MCF 10A (cell line): ENCODE measurements at regions not wholly inside any gene's neighbourhood (a gene's known extent, or its start where the extent isn't known, plus 50 kb on each side); places are given as distances from the start of the nearest gene placed in this dataset.

Experiments used
- BruUV-seq: library from RNA; stranded (reverse); fragments of 400-500 nt; replicated peaks from 2 replicates; lab custom pipeline; 2021; lab: Mats Ljungman, UMichigan
- CTCF ChIA-PET: fragments of 300-600 bp; sonication (Branson Sonifier 250); formaldehyde crosslinking; extraction: SDS; loops from one replicate; lab custom pipeline; 2021; ENCODE audit warnings: antibody characterized with exemption, inconsistent platforms; lab: Yijun Ruan, JAX
- POLR2A ChIA-PET: fragments of 300-600, 350-650 bp; sonication (Branson Sonifier 250); formaldehyde crosslinking; extraction: SDS; loops from one replicate; lab custom pipeline; 2020; ENCODE audit warnings: antibody characterized with exemption, inconsistent platforms; lab: Yijun Ruan, JAX
- DNase-seq: peaks from one replicate; pipeline ENCODE4 v3.0.0-alpha.2; 2018; ENCODE audit not compliant: unreplicated experiment
- H3K27ac Mint-ChIP-seq: one replicate; pipeline ENCODE4 v1.8.0; 2022; ENCODE audit warnings: mild to moderate bottlenecking, low read depth, mixed read lengths; ENCODE audit not compliant: unreplicated experiment
- H3K27me3 Mint-ChIP-seq: one replicate; pipeline ENCODE4 v1.8.0; 2022; ENCODE audit warnings: mixed read lengths; ENCODE audit not compliant: insufficient read depth, unreplicated experiment
- H3K36me3 Mint-ChIP-seq: one replicate; pipeline ENCODE4 v1.8.0; 2022; ENCODE audit warnings: mild to moderate bottlenecking, moderate library complexity, mixed read lengths; ENCODE audit not compliant: insufficient read depth, unreplicated experiment
- H3K4me1 Mint-ChIP-seq: one replicate; pipeline ENCODE4 v1.8.0; 2022; ENCODE audit warnings: mixed read lengths; ENCODE audit not compliant: insufficient read depth, unreplicated experiment
- H3K4me3 Mint-ChIP-seq: one replicate; pipeline ENCODE4 v1.8.0; 2022; ENCODE audit warnings: mild to moderate bottlenecking, moderate library complexity, mixed read lengths; ENCODE audit not compliant: unreplicated experiment
- H3K9me3 Mint-ChIP-seq: one replicate; pipeline ENCODE4 v1.8.0; 2022; ENCODE audit warnings: mixed read lengths; ENCODE audit not compliant: unreplicated experiment
- CTCF ChIP-seq: fragments of 200-600 bp; IDR thresholded peaks from one replicate; pipeline ENCODE4 v1.8.0; 2022; ENCODE audit warnings: antibody characterized with exemption, mild to moderate bottlenecking; ENCODE audit not compliant: unreplicated experiment
- intact Hi-C: fragments of 100-400 bp; cut with micrococcal nuclease; formaldehyde crosslinking; loops from 2 replicates; pipeline ENCODE4 v1.14.1; 2022

GRCh38 chr21:16113052-16113715 is 383.4 kb downstream of the USP25 start:
- no peak overlapping the region for H3K4me3 Mint-ChIP-seq
- POLR2A ChIA-PET: interaction anchor here (1.2 kb wide), 1 partner anchor 17 kb away, joined by 4 read pairs; no protein-coding TSS in a partner anchor
- no peak overlapping the region for H3K27ac Mint-ChIP-seq
- no peaks in the 10 kb centered on the region for H3K27me3 Mint-ChIP-seq
- CTCF ChIA-PET: interaction anchor here (0.5 kb wide), 1 partner anchor 108 kb away, joined by 5 read pairs; no protein-coding TSS in a partner anchor
- H3K9me3 Mint-ChIP-seq: no peaks in the 10 kb centered on the region
- H3K36me3 Mint-ChIP-seq: no peaks in the 10 kb centered on the region
- DNase-seq: no peak
- BruUV-seq: no TSS peak
- intact Hi-C loops: no loop called here
- no peak for TF ChIP-seq CTCF
- H3K4me1 Mint-ChIP-seq: no peaks in the 10 kb centered on the region

- POLR2A ChIA-PET: no interaction called here
- Mint-ChIP-seq H3K27ac (no peak overlapping the region), H3K9me3 (no peaks in the 10 kb centered on the region), H3K36me3 (no peaks in the 10 kb centered on the region), H3K27me3 (no peaks in the 10 kb centered on the region), H3K4me1 (no peaks in the 10 kb centered on the region), H3K4me3 (no peak overlapping the region)
- intact Hi-C loops: no loop called here
- no peak for TF ChIP-seq CTCF
- CTCF ChIA-PET: no interaction called here
- no TSS peak for BruUV-seq
- no peak for DNase-seq
These were observed 385.7 kb downstream of the USP25 start for GRCh38 chr21:16115461-16115860.

GRCh38 chr21:16116069-16116468 is 386.3 kb downstream of the USP25 start:
- ChIA-PET CTCF (no interaction called here), POLR2A (no interaction called here)
- Mint-ChIP-seq H3K9me3 (no peaks in the 10 kb centered on the region), H3K27ac (no peak overlapping the region), H3K36me3 (no peaks in the 10 kb centered on the region), H3K27me3 (no peaks in the 10 kb centered on the region), H3K4me1 (no peaks in the 10 kb centered on the region), H3K4me3 (no peak overlapping the region)
- intact Hi-C loops: no loop called here
- no TSS peak for BruUV-seq
- no peak for DNase-seq
- no peak for TF ChIP-seq CTCF

- DNase-seq: no peak
- POLR2A ChIA-PET: no interaction called here
- H3K27ac Mint-ChIP-seq: no peak overlapping the region
- no peaks in the 10 kb centered on the region for H3K36me3 Mint-ChIP-seq
- BruUV-seq: no TSS peak
- H3K9me3 Mint-ChIP-seq: no peaks in the 10 kb centered on the region
- no peaks in the 10 kb centered on the region for H3K27me3 Mint-ChIP-seq
- intact Hi-C loops: no loop called here
- CTCF ChIA-PET: interaction anchor here (0.8 to 1.5 kb wide), 2 partner anchors 16 to 213 kb away, joined by 3 to 5 read pairs; no protein-coding TSS in a partner anchor
- H3K4me3 Mint-ChIP-seq: no peak overlapping the region
- TF ChIP-seq CTCF: no peak
- no peaks in the 10 kb centered on the region for H3K4me1 Mint-ChIP-seq
These were observed 387.0 kb downstream of the USP25 start for GRCh38 chr21:16116798-16117197.
